ENCODE measurements at regions not wholly inside any gene's neighbourhood (a gene's known extent, or its start where the extent isn't known, plus 50 kb on each side); places are given as distances from the start of the nearest gene placed in this dataset.
"Not testable (repeated sequence)": the region's sequence is repeated elsewhere in the genome, so short reads cannot be mapped to it uniquely, and the experiment has no call there.

DNA sequence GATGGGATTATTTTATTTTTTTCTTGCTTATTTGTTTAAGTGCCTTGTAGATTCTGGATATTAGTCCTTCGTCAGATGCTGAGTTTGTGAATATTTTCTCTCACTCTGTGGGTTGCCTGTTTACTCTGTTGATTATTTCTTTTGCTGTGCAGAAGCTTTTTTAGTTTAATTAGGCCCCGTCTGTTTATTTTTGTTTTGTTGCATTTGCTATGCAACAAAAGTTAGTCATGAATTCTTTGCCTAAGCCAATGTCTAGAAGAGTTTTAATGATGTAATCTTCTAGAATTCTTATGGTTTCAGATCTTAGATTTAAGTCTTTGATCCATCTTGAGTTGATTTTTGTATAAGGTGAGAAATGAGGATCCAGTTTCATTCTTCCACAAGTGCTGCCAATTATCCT, 142.5 kb upstream of the FGF10 start:
- H2BK5ac ChIP-seq (ENCODE audit: low read depth, low read length); H3K9me3 ChIP-seq (ENCODE audit: insufficient read depth in 2 of 2, low read depth in 1 of 2, low read length in 1 of 2); H3K4me2 ChIP-seq (ENCODE audit: insufficient read depth in 1 of 2, low read depth in 2 of 2, low read length in 2 of 2); H3K79me1 ChIP-seq (ENCODE audit: low read depth, low read length); H3K27ac ChIP-seq (ENCODE audit: low read depth, low read length); H2BK12ac ChIP-seq (ENCODE audit: low read depth, low read length); H3K18ac ChIP-seq (ENCODE audit: extremely low read depth, low read length); H2AFZ ChIP-seq (ENCODE audit: low read length); CTCF ChIA-PET (ENCODE audit: partially characterized antibody); H3K79me2 ChIP-seq (ENCODE audit: control insufficient read depth in 1 of 2, insufficient read depth in 2 of 2, low read length in 2 of 2); H4K20me1 ChIP-seq (replicated peaks in 1 of 2; ENCODE audit: control insufficient read depth in 1 of 2, insufficient read depth in 2 of 2, low read length in 2 of 2); H2BK120ac ChIP-seq (replicated peaks; ENCODE audit: low read depth, low read length); DNase-seq (ENCODE audit: low read depth in 1 of 2, low spot score in 2 of 2); H3K14ac ChIP-seq (ENCODE audit: insufficient read length); H4K5ac ChIP-seq (ENCODE audit: insufficient read length, low read depth, low read length); H4K91ac ChIP-seq (replicated peaks; ENCODE audit: insufficient read length, low read length); H4K8ac ChIP-seq (ENCODE audit: extremely low read depth, insufficient read depth, low read length); H3K9ac ChIP-seq (replicated peaks in 1 of 4; ENCODE audit: extremely low read depth in 1 of 4, low read depth in 3 of 4, low read length in 3 of 4); H3K4ac ChIP-seq (replicated peaks; ENCODE audit: insufficient read length, low read depth, low read length); H3K23ac ChIP-seq (ENCODE audit: insufficient read length); H3K56ac ChIP-seq (replicated peaks; ENCODE audit: insufficient read length, low read depth, low read length); H3K36me3 ChIP-seq (ENCODE audit: control insufficient read depth in 2 of 4, insufficient read depth in 4 of 4, low read length in 3 of 4); FAIRE-seq; H2BK20ac ChIP-seq (ENCODE audit: low read length); H3K27me3 ChIP-seq (replicated peaks in 1 of 4; ENCODE audit: control insufficient read depth in 3 of 4, extremely low read depth in 1 of 4, insufficient read depth in 3 of 4, low read length in 3 of 4); POLR2A ChIA-PET (ENCODE audit: partially characterized antibody); H2BK15ac ChIP-seq (ENCODE audit: low read length); H3K4me1 ChIP-seq (replicated peaks in 1 of 4; ENCODE audit: control insufficient read depth in 3 of 4, insufficient read depth in 4 of 4, low read length in 3 of 4); H2AK5ac ChIP-seq (ENCODE audit: low read depth, low read length); H3K23me2 ChIP-seq (ENCODE audit: low read depth, low read length); H3K4me3 ChIP-seq (ENCODE audit: extremely low read depth in 1 of 4, insufficient read depth in 2 of 4, low read depth in 3 of 4, low read length in 4 of 4): not testable (repeated sequence)
- 87% methylated on average over 2 of the region's 2 CpGs; no CpG with 5 or more reads in 1 of the 2 experiments for WGBS, 2 experiments (ENCODE audit: extremely low coverage in 1 of 2, insufficient coverage in 1 of 2, insufficient read length in 1 of 2, insufficient replicate concordance in 2 of 2, low coverage in 1 of 2, low lambda C conversion rate in 2 of 2, missing lambda C conversion rate in 1 of 2)

DNA sequence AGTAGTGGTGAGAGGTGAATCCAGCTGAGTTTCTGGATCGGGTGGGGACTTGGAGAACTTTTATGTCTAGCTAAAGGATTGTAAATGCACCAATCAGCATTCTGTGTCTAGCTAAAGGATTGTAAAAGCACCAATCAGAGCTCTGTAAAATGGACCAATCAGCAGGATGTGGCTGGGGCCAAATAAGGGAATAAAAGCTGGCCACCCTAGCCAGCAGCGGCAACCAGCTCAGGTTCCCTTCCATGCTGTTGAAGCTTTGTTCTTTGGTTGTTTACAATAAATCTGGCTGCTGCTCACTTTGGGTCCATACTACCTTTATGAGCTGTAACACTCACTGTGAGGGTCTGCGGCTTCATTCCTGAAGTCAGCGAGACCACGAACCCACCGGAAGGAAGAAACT, 141.6 kb upstream of the FGF10 start:
- H3K79me2 ChIP-seq (ENCODE audit: control insufficient read depth in 1 of 2, insufficient read depth in 2 of 2, low read length in 2 of 2); H3K4me3 ChIP-seq (ENCODE audit: extremely low read depth in 1 of 4, insufficient read depth in 2 of 4, low read depth in 3 of 4, low read length in 4 of 4); DNase-seq (ENCODE audit: low read depth in 1 of 2, low spot score in 2 of 2); H2BK15ac ChIP-seq (ENCODE audit: low read length); H4K20me1 ChIP-seq (replicated peaks in 1 of 2; ENCODE audit: control insufficient read depth in 1 of 2, insufficient read depth in 2 of 2, low read length in 2 of 2); H3K23ac ChIP-seq (ENCODE audit: insufficient read length); H3K23me2 ChIP-seq (ENCODE audit: low read depth, low read length); H3K4me2 ChIP-seq (ENCODE audit: insufficient read depth in 1 of 2, low read depth in 2 of 2, low read length in 2 of 2); H3K56ac ChIP-seq (replicated peaks; ENCODE audit: insufficient read length, low read depth, low read length); H3K27ac ChIP-seq (ENCODE audit: low read depth, low read length); H2AK5ac ChIP-seq (ENCODE audit: low read depth, low read length); H3K4me1 ChIP-seq (replicated peaks in 1 of 4; ENCODE audit: control insufficient read depth in 3 of 4, insufficient read depth in 4 of 4, low read length in 3 of 4); H3K4ac ChIP-seq (replicated peaks; ENCODE audit: insufficient read length, low read depth, low read length); H3K36me3 ChIP-seq (ENCODE audit: control insufficient read depth in 2 of 4, insufficient read depth in 4 of 4, low read length in 3 of 4); H3K14ac ChIP-seq (ENCODE audit: insufficient read length); H2BK12ac ChIP-seq (ENCODE audit: low read depth, low read length); H2BK20ac ChIP-seq (ENCODE audit: low read length); H2BK5ac ChIP-seq (ENCODE audit: low read depth, low read length); H4K8ac ChIP-seq (ENCODE audit: extremely low read depth, insufficient read depth, low read length); H4K91ac ChIP-seq (replicated peaks; ENCODE audit: insufficient read length, low read length); H3K79me1 ChIP-seq (ENCODE audit: low read depth, low read length); H2AFZ ChIP-seq (ENCODE audit: low read length); H3K18ac ChIP-seq (ENCODE audit: extremely low read depth, low read length); H2BK120ac ChIP-seq (replicated peaks; ENCODE audit: low read depth, low read length); FAIRE-seq; H3K9ac ChIP-seq (replicated peaks in 1 of 4; ENCODE audit: extremely low read depth in 1 of 4, low read depth in 3 of 4, low read length in 3 of 4); H3K9me3 ChIP-seq (ENCODE audit: insufficient read depth in 2 of 2, low read depth in 1 of 2, low read length in 1 of 2); H4K5ac ChIP-seq (ENCODE audit: insufficient read length, low read depth, low read length); H3K27me3 ChIP-seq (replicated peaks in 1 of 4; ENCODE audit: control insufficient read depth in 3 of 4, extremely low read depth in 1 of 4, insufficient read depth in 3 of 4, low read length in 3 of 4): not testable (repeated sequence)
- POLR2A ChIA-PET (ENCODE audit: partially characterized antibody): interaction anchor here (1.1 kb wide), 1 partner anchor 16 kb away, joined by 3 read pairs; no protein-coding TSS in a partner anchor
- WGBS, 2 experiments (ENCODE audit: extremely low coverage in 1 of 2, insufficient coverage in 1 of 2, insufficient read length in 1 of 2, insufficient replicate concordance in 2 of 2, low coverage in 1 of 2, low lambda C conversion rate in 2 of 2, missing lambda C conversion rate in 1 of 2): 85% methylated on average over 6 of the region's 6 CpGs; no CpG with 5 or more reads in 1 of the 2 experiments
- CTCF ChIA-PET (ENCODE audit: partially characterized antibody): interaction anchor here (0.9 kb wide), 1 partner anchor 9 kb away, joined by 5 read pairs; no protein-coding TSS in a partner anchor

Data from H1 (cell line).